ENCODE measurements at regions not wholly inside any gene's neighbourhood (a gene's known extent, or its start where the extent isn't known, plus 50 kb on each side); places are given as distances from the start of the nearest gene placed in this dataset.

GRCh38 chr18:71115261-71115660, 826.4 kb downstream of the SOCS6 start:
- TF ChIP-seq CTCF (IDR thresholded peaks at IDR 0.05; ENCODE audit: low read length, missing control alignments): no peak
- DNase-seq (ENCODE audit: low read depth): no peak
- no peak overlapping the region for H3K4me3 ChIP-seq (replicated peaks; ENCODE audit: low read depth, low read length)

- no peak for DNase-seq (ENCODE audit: low read depth)
- H3K4me3 ChIP-seq (replicated peaks; ENCODE audit: low read depth, low read length): no peak overlapping the region
- no peak for TF ChIP-seq CTCF (IDR thresholded peaks at IDR 0.05; ENCODE audit: low read length, missing control alignments)
These were observed 825.8 kb downstream of the SOCS6 start for GRCh38 chr18:71114550-71115210.

DNA sequence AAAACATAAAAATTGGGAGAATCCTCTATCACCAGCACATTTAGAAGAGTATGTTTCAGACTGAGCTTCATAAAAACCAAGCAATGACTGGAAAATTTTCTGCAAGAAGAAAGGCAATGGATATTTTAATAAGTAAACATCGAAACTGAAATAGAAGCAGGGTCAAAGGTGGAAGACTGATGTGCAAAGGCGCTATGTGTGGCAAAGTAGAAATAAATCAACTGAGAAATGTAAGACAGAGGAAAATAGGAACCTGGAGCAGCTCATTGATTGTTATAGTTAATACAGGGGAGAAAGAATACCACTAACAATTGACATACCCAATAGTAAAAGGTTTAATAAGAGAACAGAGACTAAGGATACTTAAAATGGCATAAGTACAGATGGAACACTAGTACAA, 818.4 kb downstream of the SOCS6 start:
- H3K4me3 ChIP-seq (replicated peaks; ENCODE audit: low read depth, low read length): no peak overlapping the region
- TF ChIP-seq CTCF (IDR thresholded peaks at IDR 0.05; ENCODE audit: low read length, missing control alignments): no peak
- no peak for DNase-seq (ENCODE audit: low read depth)

- TF ChIP-seq CTCF (IDR thresholded peaks at IDR 0.05; ENCODE audit: low read length, missing control alignments): no peak
- no peak overlapping the region for H3K4me3 ChIP-seq (replicated peaks; ENCODE audit: low read depth, low read length)
- no peak for DNase-seq (ENCODE audit: low read depth)
These were observed 817.9 kb downstream of the SOCS6 start for GRCh38 chr18:71106701-71107100.

DNA sequence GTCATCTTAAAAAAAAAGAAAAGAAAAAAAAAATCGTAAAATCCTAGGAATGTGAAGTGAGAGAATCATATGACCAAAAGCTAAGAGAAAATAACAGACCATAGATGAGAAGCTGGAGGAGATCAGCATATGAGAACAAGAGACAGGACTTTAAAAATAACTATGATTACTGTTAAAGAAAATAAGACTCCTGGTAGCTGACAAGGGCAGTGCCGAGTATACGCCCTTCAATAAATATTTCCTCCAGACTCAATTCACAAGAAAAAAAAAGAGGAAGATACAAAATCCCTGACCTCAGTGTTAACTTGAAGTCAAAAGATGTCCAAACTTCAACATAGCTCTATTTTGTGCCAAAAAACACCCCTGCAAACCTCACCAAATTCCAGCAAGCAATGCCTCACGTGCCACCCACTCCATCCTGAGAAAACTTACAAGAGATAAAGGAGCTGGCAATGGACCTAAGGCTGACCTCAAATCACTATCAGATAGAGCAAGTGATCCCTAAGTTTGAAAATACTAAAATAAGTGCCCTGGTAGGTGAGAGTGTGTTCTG, 817.2 kb downstream of the SOCS6 start:
- TF ChIP-seq CTCF (IDR thresholded peaks at IDR 0.05; ENCODE audit: low read length, missing control alignments): no peak
- H3K4me3 ChIP-seq (replicated peaks; ENCODE audit: low read depth, low read length): no peak overlapping the region
- DNase-seq (ENCODE audit: low read depth): peak; percentile 16

- no peak overlapping the region for H3K4me3 ChIP-seq (replicated peaks; ENCODE audit: low read depth, low read length)
- TF ChIP-seq CTCF (IDR thresholded peaks at IDR 0.05; ENCODE audit: low read length, missing control alignments): no peak
- peak; percentile 75 for DNase-seq (ENCODE audit: low read depth)
These were observed 816.4 kb downstream of the SOCS6 start for GRCh38 chr18:71105078-71105819.
